ENCODE measurements at regions not wholly inside any gene's neighbourhood (a gene's known extent, or its start where the extent isn't known, plus 50 kb on each side); places are given as distances from the start of the nearest gene placed in this dataset.

GRCh38 chr9:107542411-107543157, 53.0 kb upstream of the KLF4 start:
- no peak for DNase-seq (ENCODE audit: low read depth in 2 of 2)

- no peak for DNase-seq (ENCODE audit: low read depth in 2 of 2)
Observed at GRCh38 chr9:107541523-107541922, 52.0 kb upstream of the KLF4 start.

GRCh38 chr9:107540164-107540561, 50.6 kb upstream of the KLF4 start:
- DNase-seq (ENCODE audit: low read depth in 2 of 2), result no peak

- DNase-seq (ENCODE audit: low read depth in 2 of 2), result no peak
Observed at GRCh38 chr9:107539427-107540163, 50.0 kb upstream of the KLF4 start.

Measured in stimulated activated CD8-positive, alpha-beta memory T cell treated with anti-CD3 and anti-CD28 coated beads, Interleukin-7, amount 100 ng/mL, for 1 hour (primary cell).